HG02981 (cell line): ENCODE measurements at regions not wholly inside any gene's neighbourhood (a gene's known extent, or its start where the extent isn't known, plus 50 kb on each side); places are given as distances from the start of the nearest gene placed in this dataset.

ENCODE experiments used
- ATAC-seq: cut with Tn5 transposase; IDR thresholded peaks from one replicate; pipeline ENCODE4 v1.9.1; 2021; ENCODE audit warnings: mild to moderate bottlenecking, moderate library complexity; ENCODE audit not compliant: unreplicated experiment

GRCh38 chr6:141688916-141689315, 443.8 kb upstream of the GJE1 start:
- ATAC-seq, result peak; percentile 67

- no peak for ATAC-seq
Observed at GRCh38 chr6:141685416-141685815, 447.3 kb upstream of the GJE1 start.

GRCh38 chr6:141682391-141682790, 450.3 kb upstream of the GJE1 start:
- no peak for ATAC-seq

GRCh38 chr6:141677598-141678211, 455.0 kb upstream of the GJE1 start:
- ATAC-seq, result peak; percentile 52

- ATAC-seq, result no peak
Observed at GRCh38 chr6:141675957-141676356, 456.8 kb upstream of the GJE1 start.

GRCh38 chr6:141669141-141669540, 463.6 kb upstream of the GJE1 start:
- no peak for ATAC-seq

- no peak for ATAC-seq
Observed at GRCh38 chr6:141667580-141668309, 465.0 kb upstream of the GJE1 start.

- no peak for ATAC-seq
Observed at GRCh38 chr6:141666187-141666586, 466.5 kb upstream of the GJE1 start.

- no peak for ATAC-seq
Observed at GRCh38 chr6:141664744-141665143, 468.0 kb upstream of the GJE1 start.

- ATAC-seq, result no peak
Observed at GRCh38 chr6:141659582-141659981, 473.1 kb upstream of the GJE1 start.

- ATAC-seq, result no peak
Observed at GRCh38 chr6:141658696-141659095, 474.0 kb upstream of the GJE1 start.

- ATAC-seq, result no peak
Observed at GRCh38 chr6:141657812-141658211, 474.9 kb upstream of the GJE1 start.

GRCh38 chr6:141653590-141653989, 479.1 kb upstream of the GJE1 start:
- ATAC-seq, result no peak

- ATAC-seq, result no peak
Observed at GRCh38 chr6:141641951-141642350, 490.8 kb upstream of the GJE1 start.

GRCh38 chr6:141641406-141641805, 491.3 kb upstream of the GJE1 start:
- no peak for ATAC-seq

- ATAC-seq, result no peak
Observed at GRCh38 chr6:141635621-141636020, 497.1 kb upstream of the GJE1 start.

GRCh38 chr6:141634269-141634668, 498.5 kb upstream of the GJE1 start:
- no peak for ATAC-seq

GRCh38 chr6:141624301-141624700, 508.4 kb upstream of the GJE1 start:
- no peak for ATAC-seq

- no peak for ATAC-seq
Observed at GRCh38 chr6:141618180-141618581, 514.5 kb upstream of the GJE1 start.

GRCh38 chr6:141610741-141611140, 522.0 kb upstream of the GJE1 start:
- ATAC-seq, result no peak

GRCh38 chr6:141607956-141608355, 524.8 kb upstream of the GJE1 start:
- no peak for ATAC-seq

- ATAC-seq, result no peak
Observed at GRCh38 chr6:141598487-141598886, 534.2 kb upstream of the GJE1 start.

GRCh38 chr6:141594874-141595273, 537.9 kb upstream of the GJE1 start:
- no peak for ATAC-seq
